ENCODE measurements at regions not wholly inside any gene's neighbourhood (a gene's known extent, or its start where the extent isn't known, plus 50 kb on each side); places are given as distances from the start of the nearest gene placed in this dataset.

DNA sequence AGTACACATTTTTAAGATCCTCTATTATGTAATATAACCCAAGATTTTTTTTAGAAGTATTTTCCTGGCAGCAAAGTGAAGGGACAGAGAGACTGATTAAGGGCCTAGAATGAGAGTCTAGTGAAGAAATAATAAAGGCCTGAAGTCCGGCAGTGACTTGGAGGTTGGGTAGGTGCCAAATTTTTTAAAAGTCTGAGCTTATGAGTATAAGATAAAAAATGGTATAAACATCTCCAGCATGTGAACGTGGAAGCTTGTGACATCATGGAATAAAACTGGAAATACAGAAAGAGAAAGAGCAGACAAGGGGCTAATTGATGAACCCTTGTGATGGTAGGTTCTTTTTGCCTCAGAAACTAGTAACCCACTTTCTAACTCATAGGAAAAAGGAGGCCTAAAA lies 174.6 kb downstream of the SUCLA2 start:
- no peak for DNase-seq

DNA sequence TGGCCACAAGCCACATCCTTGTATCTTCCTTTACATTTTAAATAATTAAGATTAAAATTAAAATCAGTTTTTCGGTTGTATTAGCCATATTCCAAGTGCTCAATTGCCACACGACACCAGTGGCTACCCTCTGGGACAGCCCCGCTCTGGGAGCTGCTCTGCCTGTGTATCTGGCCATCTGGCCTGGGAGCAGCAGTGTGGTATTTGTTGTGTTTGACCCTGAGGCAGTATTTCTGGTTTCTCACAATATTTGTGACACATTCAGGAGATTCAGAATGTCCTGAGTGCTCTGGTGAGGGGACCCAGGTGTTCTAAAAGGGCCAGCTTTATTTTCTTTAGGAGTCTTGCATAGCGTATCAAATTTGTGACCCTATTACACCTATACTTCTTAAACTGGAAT lies 179.0 kb downstream of the SUCLA2 start:
- no peak for DNase-seq

DNA sequence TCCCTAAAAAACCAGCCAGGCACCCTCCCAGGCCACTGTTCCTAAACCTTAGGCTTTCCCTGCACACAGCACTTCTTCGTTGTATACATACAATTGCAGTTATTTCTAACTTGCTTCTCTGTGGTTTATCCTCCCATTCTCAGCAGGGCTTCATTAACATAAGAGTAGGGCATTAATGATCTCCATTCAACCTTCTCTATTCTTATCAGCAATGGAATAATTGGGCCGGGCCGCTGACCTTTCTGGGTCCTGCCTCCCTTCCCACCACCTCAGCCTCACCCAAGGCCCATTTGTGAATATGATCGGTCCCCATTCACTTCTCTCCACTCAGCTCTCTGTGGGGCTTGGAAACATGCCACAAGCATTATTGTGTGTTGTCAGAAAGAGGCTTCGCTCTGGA lies 184.2 kb downstream of the SUCLA2 start:
- no peak for DNase-seq

DNA sequence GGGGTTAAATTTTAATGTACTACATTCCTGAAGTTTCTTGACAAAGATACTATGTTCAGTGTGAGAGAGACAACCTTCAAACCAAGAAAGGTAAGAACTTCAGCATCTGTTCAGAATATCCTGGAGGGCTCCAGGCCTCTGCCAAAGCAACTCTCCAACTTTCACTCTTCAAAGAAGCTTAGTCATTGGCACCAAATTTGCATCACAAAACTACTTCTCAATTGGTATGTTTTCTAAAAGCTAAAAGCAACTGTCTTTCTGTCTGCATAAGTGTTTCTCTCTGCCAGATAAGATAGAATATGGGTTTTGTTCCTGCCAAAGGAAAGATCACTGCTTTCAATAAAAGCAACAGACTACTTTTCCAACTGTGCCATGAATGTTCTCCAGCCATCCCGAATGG lies 187.4 kb downstream of the SUCLA2 start:
- DNase-seq, result no peak

DNA sequence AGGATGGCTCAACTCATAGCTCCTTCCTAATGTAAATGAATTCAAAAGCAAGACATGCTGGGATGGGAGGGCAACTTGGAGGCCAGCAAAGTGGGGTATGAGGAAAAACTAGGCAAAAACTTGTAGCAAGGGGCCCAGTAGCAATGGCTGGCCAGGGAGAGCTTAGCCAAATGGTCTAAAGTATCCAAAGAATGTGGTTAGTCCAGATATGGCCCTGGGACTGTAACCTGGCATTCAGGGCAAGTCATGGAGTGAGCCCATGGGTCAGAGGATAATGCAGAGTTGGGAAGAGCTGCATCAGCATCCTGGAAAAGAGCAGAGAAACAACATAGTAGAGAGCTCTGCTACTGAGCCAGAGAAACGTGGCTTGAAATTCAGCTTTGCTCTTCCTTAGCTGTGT lies 191.7 kb downstream of the SUCLA2 start:
- DNase-seq, result no peak

DNA sequence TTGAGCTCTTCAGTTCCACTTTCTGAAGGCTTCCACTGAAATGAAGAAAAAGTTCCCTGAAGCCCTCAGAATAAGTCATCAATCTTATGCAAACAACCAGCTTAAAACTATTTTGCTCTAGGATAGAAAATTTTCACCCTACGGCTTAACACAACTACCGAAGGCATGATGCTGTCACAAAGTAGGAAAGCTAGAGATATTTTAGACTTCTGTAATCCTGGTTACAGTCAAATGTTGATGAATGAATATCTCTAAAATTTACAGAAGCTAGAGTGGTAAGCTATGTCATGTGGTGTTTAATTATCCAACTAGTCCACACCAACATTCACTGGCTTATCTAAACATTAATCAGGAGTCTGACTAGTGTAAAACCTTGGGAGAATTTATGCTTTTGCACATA lies 197.9 kb downstream of the SUCLA2 start:
- DNase-seq, result no peak

DNA sequence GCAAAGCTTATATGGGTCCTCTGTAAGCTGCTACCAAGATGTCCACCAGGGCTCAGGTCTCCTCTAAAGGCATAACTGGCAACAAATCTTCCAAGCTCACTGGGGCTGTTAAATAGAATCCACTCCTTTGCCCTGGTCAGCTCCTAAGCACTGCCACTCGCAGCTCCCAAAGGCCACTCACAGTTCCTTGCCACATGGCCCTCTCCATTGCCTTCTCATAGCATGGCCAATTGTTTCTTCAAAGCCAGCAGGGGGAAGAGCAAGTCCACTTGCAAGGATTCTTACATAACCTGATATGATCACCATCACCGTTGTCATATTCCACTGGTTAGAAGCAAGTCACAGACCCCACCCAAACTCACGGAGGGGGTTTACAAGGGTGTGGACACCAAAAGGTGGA lies 199.5 kb downstream of the SUCLA2 start:
- DNase-seq, result no peak

DNA sequence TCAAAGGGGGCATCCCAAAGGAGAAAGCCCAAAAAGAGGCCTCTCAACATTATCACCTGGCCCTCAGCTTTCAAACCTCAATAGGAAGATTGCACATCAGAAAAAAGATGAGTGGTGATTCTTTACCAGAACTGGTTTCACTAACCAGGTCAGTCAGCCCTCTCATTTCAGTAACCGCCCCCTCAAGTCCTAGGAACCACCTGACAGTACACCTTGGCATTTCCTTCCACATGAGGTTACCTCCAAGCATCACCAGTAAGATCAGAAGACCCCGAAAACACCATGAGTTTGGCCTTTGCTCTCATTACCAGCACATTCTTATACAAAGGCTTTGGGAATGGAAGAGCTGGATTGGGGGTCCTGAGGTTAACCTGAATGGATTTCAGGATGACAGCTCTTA lies 200.5 kb downstream of the SUCLA2 start:
- no peak for DNase-seq

DNA sequence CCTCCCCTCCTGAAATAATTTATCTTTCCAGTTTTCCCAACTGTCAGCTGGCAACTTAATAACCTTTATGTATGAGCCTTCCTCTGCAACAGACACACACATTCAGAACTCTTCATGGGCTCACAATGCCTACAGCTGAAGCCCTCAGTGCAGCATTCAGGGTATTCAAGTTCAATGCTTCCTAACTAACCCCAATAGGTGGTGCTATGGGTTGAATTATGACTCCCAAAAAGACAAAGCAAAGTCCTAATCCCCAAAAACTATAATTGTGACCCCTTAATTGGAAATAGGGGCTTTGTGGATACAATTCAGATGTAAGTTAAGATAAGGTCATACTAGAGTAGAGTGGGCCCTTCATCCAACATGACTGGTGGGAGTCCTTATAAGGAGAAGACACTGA lies 202.2 kb downstream of the SUCLA2 start:
- DNase-seq, result no peak

DNA sequence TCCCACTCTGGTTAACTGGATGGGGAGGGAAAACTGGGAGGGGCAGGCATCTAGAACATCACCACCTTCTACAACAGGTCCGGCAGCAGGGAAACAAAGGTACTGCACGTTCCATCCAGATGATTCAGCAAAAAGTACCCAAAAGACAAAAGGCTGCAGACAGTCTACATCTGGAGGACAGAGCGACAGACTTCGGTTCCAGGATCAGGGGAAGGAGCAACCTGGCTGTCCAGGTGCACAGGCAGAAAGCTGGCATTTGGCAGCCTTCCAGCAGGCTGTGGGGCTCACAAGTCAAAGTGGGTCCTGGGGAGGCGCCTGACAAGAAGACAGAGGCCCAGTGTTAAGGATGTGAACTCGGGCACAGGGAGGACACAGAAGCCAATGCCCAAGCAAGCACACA lies 202.9 kb downstream of the SUCLA2 start:
- DNase-seq, result no peak

DNA sequence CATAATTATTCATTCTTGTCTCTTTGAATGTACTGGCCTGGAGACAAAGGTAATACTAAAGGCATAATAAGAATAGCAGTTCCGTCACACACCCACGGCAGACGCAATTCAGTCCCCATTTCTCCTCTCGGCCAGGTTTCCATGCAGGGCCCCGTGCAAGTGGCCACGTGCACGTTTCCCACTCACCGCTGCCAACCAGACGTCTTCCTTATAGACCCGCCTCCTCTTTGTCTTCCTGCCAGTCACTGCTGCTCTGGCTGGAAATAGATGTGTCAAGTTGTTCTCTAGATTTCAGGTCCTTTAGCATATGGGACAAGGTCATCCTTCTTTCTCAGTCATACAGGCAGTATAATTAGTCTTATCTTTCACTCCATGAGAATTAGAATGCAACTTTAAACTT lies 204.3 kb downstream of the SUCLA2 start:
- DNase-seq, result no peak

DNA sequence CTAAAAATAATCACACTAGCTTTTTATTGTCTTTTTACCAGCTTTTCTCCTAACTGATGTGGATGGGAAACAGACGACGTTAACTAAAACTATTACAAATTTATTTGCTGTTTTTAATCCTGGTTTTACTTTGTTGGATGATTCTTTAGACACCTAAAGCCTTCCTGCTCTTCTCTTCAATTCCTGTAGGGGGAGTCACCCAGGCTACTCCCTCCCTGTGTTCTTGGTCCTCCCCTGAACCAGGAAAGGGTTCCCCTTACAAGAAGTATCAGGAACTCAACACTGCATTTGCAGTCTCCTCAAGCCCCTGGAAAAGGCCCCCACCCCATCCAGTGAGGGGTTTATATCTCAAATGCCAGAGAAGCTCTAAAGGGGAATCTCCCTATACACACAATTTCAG lies 206.1 kb downstream of the SUCLA2 start:
- DNase-seq, result no peak

DNA sequence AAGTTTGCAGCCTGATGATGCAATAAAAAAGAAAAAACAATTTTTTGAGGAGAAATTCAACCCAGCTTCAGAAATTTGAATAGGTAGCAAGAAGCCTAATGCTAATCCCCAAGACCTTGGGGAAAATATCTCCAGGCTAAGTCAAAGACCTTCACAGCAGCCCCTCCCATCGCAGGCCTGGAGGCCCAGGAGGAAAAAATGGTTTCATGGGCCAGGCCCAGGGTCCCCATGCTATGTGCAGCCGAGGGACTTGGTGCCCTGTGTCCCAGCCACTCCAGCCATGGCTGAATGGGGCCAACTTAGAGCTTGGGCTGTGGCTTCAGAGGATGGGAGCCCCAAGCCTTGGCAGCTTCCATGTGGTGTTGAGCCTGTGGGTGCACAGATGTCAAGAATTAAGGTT lies 210.3 kb downstream of the SUCLA2 start:
- no peak for DNase-seq

DNA sequence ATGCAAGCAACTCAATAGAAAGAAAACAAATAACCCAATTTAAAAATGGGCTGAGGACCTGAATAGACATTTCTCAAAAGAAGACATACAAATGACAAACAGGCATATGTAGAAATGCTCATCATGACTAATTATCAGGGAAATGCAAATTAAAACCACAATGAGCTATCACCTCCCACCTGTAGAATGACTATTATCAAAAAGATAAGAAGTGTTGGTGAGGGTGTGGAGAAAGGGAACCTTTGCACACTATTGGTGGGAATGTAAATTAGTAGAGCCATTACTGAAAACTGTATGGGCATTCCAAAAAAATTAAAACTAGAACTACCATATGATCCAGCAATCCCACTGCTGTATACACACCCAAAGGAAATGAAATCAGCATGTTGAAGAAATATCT lies 212.2 kb downstream of the SUCLA2 start:
- DNase-seq, result no peak

DNA sequence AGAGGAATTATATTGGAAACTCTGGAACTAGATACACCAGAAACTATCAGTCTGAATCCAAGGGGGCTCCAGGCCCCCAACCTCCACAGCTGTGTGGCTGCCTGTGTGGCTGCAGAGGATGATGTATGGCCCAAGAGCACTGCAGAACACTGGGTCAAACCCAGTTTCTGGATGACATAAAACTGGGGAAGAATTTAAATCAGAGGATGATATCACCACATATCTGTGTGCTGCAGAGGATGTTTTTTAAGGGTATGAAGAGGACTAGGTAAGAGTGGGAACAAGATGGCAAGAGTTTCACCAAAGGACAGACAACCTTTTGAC lies 226.4 kb downstream of the SUCLA2 start:
- DNase-seq, result no peak

DNA sequence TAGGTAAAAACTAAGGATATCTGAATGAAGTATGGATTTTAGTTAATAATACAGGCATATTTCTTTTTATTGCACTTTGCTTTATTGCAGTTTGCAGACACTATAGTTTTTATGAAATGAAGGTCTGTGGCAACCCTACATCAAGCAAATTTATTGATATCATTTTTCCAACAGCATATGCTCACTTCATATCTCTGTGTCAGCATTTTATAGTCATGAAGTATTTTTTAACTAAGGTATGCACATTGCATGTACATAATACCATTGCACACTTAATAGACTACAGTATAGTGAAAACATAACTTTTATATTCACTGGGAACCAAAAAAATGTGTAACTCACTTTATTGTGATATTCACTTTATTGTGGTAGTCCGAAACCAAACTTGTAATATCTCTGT lies 236.3 kb downstream of the SUCLA2 start:
- no peak for DNase-seq

DNA sequence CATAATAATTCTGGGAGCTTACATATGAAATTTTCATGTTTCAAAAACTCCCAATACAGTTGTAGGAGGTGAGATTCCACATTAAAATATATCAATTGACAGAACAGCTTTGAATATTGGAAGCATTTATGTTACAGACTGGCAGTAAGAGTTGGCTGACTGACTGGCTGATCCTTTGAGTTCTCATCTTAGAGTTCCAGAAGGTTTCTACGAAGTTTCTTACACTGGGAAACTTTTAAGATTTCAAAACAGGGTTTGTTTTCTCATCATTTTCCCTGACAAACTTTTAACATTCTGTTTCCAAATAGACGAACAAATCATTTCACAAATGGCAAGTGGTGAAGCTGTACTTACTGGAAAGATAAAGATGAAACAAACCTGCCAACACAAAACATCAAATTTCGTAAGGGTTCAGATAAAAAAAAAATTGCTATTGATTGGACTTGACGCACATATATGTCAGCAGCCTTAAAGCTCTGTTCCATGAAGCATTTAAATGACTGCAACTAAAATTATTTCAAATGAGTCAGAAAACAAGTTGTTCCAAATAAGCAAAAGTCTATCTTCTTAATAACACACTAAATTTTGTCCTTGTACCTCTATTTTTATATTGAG lies 243.5 kb downstream of the SUCLA2 start:
- DNase-seq, result no peak

DNA sequence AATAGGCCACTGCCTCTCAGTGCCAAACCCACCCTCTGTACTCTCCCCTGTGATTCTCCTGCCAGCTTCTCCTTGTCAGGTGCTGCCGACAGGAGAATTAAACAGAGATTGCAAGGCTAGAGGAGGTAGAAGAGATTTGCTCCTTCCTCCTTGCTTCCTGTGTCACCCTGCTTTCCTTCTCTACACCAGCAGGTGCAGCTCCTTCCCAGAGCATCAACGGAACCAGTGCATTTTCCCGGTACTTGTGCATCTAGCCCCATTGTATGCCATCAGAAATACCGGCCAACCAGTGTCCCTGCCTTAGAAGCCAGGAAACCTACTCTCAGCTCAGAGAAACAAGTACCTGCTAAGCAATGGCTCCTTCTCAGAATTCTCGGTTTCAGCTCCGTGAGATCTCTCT lies 253.2 kb downstream of the SUCLA2 start:
- no peak for DNase-seq

DNA sequence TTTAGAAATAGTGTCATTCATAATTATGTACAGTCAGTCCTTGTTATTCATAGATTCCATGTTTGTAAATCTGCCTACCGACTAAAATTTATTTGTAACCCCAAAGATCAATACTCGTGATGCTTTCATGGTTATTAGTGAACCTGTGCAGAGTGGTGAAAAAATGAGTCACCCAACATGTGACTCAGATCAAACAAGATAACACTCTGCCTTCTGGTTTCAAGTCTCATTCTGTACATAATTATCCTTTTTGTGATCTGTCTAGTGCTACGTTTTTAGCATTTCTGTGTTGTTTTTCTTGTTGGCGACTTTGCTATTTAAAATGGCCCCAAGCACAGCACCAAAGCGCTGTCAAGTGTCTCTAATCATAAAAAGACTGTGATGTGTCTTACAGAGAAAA lies 274.7 kb downstream of the SUCLA2 start:
- no peak for DNase-seq

DNA sequence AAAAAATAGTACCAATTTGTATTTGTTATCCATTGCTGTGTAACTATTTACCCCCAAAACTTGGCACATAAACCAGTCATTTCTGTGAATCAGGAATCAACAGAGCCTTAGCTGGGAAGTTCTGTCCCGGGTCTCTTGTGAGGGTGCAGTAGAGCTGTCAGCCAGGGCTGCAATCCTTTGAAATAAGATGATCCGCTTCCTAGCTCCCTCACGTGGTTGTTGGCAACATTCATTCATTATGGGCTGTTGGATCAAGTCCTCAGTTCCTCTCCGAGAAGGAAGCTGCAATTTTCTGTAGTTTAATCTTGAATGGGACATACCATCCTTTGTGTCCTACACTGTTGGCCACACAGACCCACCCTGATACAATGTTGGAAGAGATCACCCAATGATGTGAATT lies 277.2 kb downstream of the SUCLA2 start:
- no peak for DNase-seq

DNA sequence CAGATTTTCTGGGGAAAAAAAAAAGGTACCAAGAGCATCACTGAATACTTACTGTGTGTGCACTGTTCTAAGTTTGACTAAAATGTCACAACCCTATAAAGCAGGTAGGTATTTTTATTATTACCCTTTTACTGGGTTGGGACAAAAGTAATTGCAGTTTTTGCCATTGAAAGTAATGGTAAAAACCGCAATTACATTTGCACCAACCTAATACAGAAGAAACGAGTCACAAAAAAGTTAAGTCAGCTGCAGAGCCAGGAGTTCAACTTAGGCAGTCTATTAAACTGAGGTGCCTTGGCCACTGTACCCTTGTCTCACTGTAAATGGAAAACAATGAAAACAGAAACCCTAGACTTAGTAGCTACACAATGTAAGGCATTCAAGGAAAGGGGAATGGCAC lies 281.9 kb downstream of the SUCLA2 start:
- DNase-seq, result no peak

DNA sequence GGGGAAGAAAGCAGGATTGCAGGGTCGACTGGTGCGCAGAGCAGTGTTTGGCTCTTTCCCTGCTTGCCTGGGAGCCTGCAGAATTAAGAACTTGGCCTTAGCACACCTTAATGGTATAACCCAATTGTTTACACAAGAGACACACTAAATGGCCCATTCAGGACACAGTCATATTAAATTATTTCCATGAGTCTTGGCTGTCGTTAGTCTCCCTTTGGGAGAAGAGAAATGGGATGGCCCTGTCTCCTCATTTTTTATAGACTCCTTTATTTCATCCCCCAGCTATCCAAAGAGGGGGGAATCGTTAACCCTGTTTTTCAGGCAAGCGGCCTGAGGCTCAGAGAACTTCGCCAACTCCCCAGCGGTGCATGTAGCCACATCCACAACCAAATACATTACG lies 282.5 kb downstream of the SUCLA2 start:
- DNase-seq, result no peak

DNA sequence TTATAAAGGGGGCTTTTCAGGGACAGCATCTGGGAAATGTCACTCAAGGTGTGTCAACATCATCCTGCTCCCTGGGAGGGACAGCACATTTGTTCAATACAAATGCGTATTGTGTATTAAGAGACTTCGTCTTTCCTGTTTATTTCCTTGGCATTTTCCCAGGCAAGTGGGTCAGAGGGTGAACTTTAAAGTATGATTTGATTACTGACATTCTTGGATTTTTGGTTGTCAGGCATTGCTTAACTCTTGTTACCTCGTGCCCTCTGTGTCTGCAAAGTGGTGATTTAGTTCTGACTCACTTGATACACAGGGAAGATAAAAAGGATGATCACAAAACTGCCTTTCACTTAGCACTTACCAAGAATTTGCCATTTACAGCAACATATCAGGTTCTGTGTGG lies 292.7 kb downstream of the SUCLA2 start:
- no peak for DNase-seq

DNA sequence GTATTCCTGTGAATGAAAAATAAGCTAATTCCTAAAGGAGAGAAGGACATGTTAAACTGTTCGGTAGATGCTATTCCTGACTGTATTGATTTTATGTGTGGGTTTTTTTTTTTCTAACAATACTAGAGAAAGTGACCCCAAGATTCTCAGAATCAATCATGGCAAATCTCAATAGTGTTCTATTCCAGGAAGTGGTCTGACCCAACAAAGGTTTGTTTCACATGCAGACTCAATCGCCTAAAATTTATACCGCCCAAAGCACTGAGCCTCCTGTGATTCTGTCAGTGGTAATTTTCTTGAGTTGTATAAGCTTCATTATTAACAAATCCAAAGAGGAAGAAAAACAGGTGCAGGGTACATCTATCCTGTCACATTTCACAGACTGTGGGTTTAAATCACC lies 293.7 kb downstream of the SUCLA2 start:
- DNase-seq, result no peak

DNA sequence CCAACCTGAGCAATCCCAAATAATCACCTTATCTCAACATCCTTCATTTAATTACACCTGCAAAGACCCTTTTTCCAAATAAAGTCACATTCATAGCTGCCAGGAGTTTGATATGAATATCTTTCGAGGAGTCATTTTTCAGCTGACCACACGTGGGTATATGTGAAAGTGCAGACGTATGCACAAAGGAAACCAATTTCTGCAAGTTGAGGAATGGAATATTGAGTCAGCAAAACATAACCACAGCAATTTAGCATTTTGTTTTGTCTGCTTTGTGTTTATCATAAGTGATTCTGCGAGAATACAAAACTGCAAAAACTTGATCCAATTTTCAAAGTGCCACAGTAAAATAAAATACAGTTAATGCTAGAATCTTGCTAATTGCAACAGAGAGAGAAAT lies 295.9 kb downstream of the SUCLA2 start:
- no peak for DNase-seq

DNA sequence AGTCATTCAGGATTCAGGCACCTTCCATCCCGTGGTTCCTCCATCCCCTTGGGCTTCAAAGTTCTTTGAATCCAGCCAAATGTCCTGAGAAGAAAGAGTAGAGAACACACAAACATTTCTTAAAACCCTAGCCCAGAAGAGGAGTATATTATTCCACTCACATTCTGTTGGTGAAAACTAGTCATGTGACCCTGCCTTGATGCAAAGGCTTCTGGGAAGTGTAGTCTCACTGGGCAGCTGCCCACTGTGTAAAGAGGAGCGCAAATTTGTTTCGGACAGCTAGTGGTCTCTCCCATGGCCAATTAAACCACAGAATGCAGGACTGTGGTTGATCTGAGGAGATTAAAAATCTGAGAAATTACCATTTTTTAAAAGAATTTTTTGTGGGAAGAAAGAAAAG lies 304.4 kb downstream of the SUCLA2 start:
- no peak for DNase-seq

All from CD4-positive, alpha-beta T cell treated with Interleukin-4 for 1 hour (primary cell).